T-cell (primary cell): ENCODE measurements at regions not wholly inside any gene's neighbourhood (a gene's known extent, or its start where the extent isn't known, plus 50 kb on each side); places are given as distances from the start of the nearest gene placed in this dataset.

Experiments used
- ATAC-seq, 4 experiments: fragments of 200-7000 bp in 3 of 4; fragments of 150-1000 bp in 1 of 4; cut with Tn5 transposase; replicated peaks in 1 of 4; 1 replicate in 3 of 4; 2 replicates in 1 of 4; pipeline ENCODE4 v1.10.0; 2021; ENCODE audit warnings: moderate library complexity in 3 of 4, mild to moderate bottlenecking in 2 of 4, moderate number of reproducible peaks in 1 of 4
- CTCF ChIA-PET, 2 donors: fragments of 300-600 bp; sonication (Branson Sonifier 250); formaldehyde crosslinking; loops; one replicate each; lab custom pipeline; 2022; ENCODE audit warnings: antibody characterized with exemption in 2 of 2; lab: Charles Lee
- POLR2A ChIA-PET, 2 donors: fragments of 300-600 bp; sonication (Branson Sonifier 250); formaldehyde crosslinking; loops; one replicate each; lab custom pipeline; 2022; ENCODE audit warnings: antibody characterized with exemption in 2 of 2; lab: Charles Lee
- DNase-seq, 35 experiments: peaks; one replicate each; pipeline versions ENCODE4 v3.0.0 to v3.0.0-alpha.2; 2013 to 2023
- H3K27ac ChIP-seq: one replicate; pipeline ENCODE4 v1.5.1; 2013; ENCODE audit warnings: low read length
- H3K27me3 ChIP-seq, 2 experiments: replicated peaks in 1 of 2; 1 replicate in 1 of 2; 2 replicates in 1 of 2; pipeline versions ENCODE4 v1.6.1 to v1.7.0; 2013; ENCODE audit warnings: low read length in 1 of 2, mixed read lengths in 1 of 2; ENCODE audit not compliant: control insufficient read depth in 2 of 2, insufficient read depth in 2 of 2; ENCODE audit errors: extremely low read depth in 1 of 2
- H3K36me3 ChIP-seq, 2 donors: 1 replicate in 1 of 2; 2 replicates in 1 of 2; pipeline versions ENCODE4 v1.6.1 to v1.7.0; 2013; ENCODE audit warnings: low read length in 1 of 2; ENCODE audit not compliant: control insufficient read depth in 2 of 2, insufficient read depth in 1 of 2; ENCODE audit errors: extremely low read depth in 1 of 2
- H3K4me1 ChIP-seq, 2 experiments: 1 replicate in 1 of 2; 2 replicates in 1 of 2; pipeline versions ENCODE4 v1.6.1 to v1.7.0; 2013; ENCODE audit warnings: low read length in 2 of 2, mixed read lengths in 1 of 2; ENCODE audit not compliant: insufficient read depth in 2 of 2, control insufficient read depth in 1 of 2; ENCODE audit errors: extremely low read depth in 1 of 2
- H3K4me3 ChIP-seq, 2 donors: 1 replicate in 1 of 2; 2 replicates in 1 of 2; pipeline versions ENCODE4 v1.5.1 to v1.7.0; 2013; ENCODE audit warnings: mild to moderate bottlenecking in 2 of 2, low read length in 1 of 2, moderate library complexity in 1 of 2; ENCODE audit not compliant: control insufficient read depth in 1 of 2; ENCODE audit errors: extremely low read depth in 1 of 2
- H3K9me3 ChIP-seq: 2 replicates; pipeline ENCODE4 v1.7.0; 2013
- H3K27ac Mint-ChIP-seq, 2 donors: one replicate each; pipeline ENCODE4 v1.8.0; 2020 to 2021; ENCODE audit warnings: mild to moderate bottlenecking in 2 of 2, mixed read lengths in 2 of 2
- H3K27me3 Mint-ChIP-seq, 2 donors: one replicate each; pipeline ENCODE4 v1.8.0; 2021 to 2022; ENCODE audit warnings: mixed read lengths in 2 of 2
- H3K36me3 Mint-ChIP-seq: one replicate; pipeline ENCODE4 v1.8.0; 2021; ENCODE audit warnings: mixed read lengths
- H3K4me1 Mint-ChIP-seq, 3 donors: one replicate each; pipeline ENCODE4 v1.8.0; 2020 to 2022; ENCODE audit warnings: mixed read lengths in 3 of 3, mild to moderate bottlenecking in 1 of 3
- H3K4me3 Mint-ChIP-seq, 3 donors: one replicate each; pipeline ENCODE4 v1.8.0; 2020 to 2022; ENCODE audit warnings: mild to moderate bottlenecking in 3 of 3, mixed read lengths in 3 of 3, moderate library complexity in 3 of 3
- H3K9me3 Mint-ChIP-seq, 3 donors: one replicate each; pipeline ENCODE4 v1.8.0; 2020 to 2022; ENCODE audit warnings: mixed read lengths in 3 of 3
- WGBS: methylation state at CpG from one replicate; pipeline ENCODE4 v1.1.5; 2013; ENCODE audit warnings: missing lambda C conversion rate; ENCODE audit not compliant: insufficient coverage; 5-methylcytosine and 5-hydroxymethylcytosine counted together

GRCh38 chr6:22349051-22349450 lies 52.2 kb upstream of the PRL start:
- H3K36me3 Mint-ChIP-seq = no peaks in the 10 kb centered on the region
- H3K4me3 Mint-ChIP-seq = no peak overlapping the region
- no peaks in the 10 kb centered on the region for H3K4me1 ChIP-seq
- no peak overlapping the region for H3K4me3 ChIP-seq
- CTCF ChIA-PET = no interaction called here
- H3K27ac ChIP-seq = no peak overlapping the region
- POLR2A ChIA-PET = no interaction called here
- H3K36me3 ChIP-seq = no peaks in the 10 kb centered on the region
- ATAC-seq = no peak
- H3K27me3 ChIP-seq = no peaks in the 10 kb centered on the region
- H3K9me3 ChIP-seq = no peaks in the 10 kb centered on the region
- WGBS = 79% methylated on average over 11 of the region's 13 CpGs
- no peaks in the 10 kb centered on the region for H3K4me1 Mint-ChIP-seq
- H3K27me3 Mint-ChIP-seq = no peaks in the 10 kb centered on the region
- H3K9me3 Mint-ChIP-seq = peaks cover 0 to 5% (median 4%) of the 10 kb centered on the region in 3 donors
- H3K27ac Mint-ChIP-seq = no peak overlapping the region
- no peak for DNase-seq

- Mint-ChIP-seq H3K27ac (no peak overlapping the region), H3K4me1 (no peaks in the 10 kb centered on the region), H3K4me3 (no peak overlapping the region), H3K36me3 (no peaks in the 10 kb centered on the region), H3K9me3 (peaks cover 0 to 5% (median 4%) of the 10 kb centered on the region in 3 donors), H3K27me3 (no peaks in the 10 kb centered on the region)
- ChIA-PET CTCF (no interaction called here), POLR2A (no interaction called here)
- H3K9me3 ChIP-seq = no peaks in the 10 kb centered on the region
- ATAC-seq (no peak), DNase-seq (no peak)
- H3K36me3 ChIP-seq = no peaks in the 10 kb centered on the region
- no peaks in the 10 kb centered on the region for H3K27me3 ChIP-seq
- H3K27ac ChIP-seq = no peak overlapping the region
- no peaks in the 10 kb centered on the region for H3K4me1 ChIP-seq
- no peak overlapping the region for H3K4me3 ChIP-seq
Measured at GRCh38 chr6:22349528-22349927, 52.7 kb upstream of the PRL start.

GRCh38 chr6:22350109-22350508 lies 53.3 kb upstream of the PRL start:
- H3K9me3 ChIP-seq = no peaks in the 10 kb centered on the region
- H3K4me1 Mint-ChIP-seq = no peaks in the 10 kb centered on the region
- ChIA-PET POLR2A (no interaction called here), CTCF (interaction anchor here in 1 of 2 donors (0.6 kb wide), 1 partner anchor 30 kb away, joined by 4 read pairs; no protein-coding TSS in a partner anchor)
- peaks cover 0 to 5% (median 0%) of the 10 kb centered on the region in 3 donors for H3K9me3 Mint-ChIP-seq
- no peak for ATAC-seq
- no peak overlapping the region for H3K27ac Mint-ChIP-seq
- no peaks in the 10 kb centered on the region for H3K27me3 ChIP-seq
- no peaks in the 10 kb centered on the region for H3K27me3 Mint-ChIP-seq
- no peak for DNase-seq
- no peak overlapping the region for H3K27ac ChIP-seq
- no peak overlapping the region for H3K4me3 ChIP-seq
- H3K4me1 ChIP-seq = no peaks in the 10 kb centered on the region
- no peak overlapping the region for H3K4me3 Mint-ChIP-seq
- H3K36me3 Mint-ChIP-seq = no peaks in the 10 kb centered on the region
- no CpG with 5 or more reads among the region's 1 CpG for WGBS
- H3K36me3 ChIP-seq = no peaks in the 10 kb centered on the region

GRCh38 chr6:22353101-22353500 lies 56.3 kb upstream of the PRL start:
- Histone ChIP-seq H3K9me3 (no peaks in the 10 kb centered on the region), H3K27me3 (no peaks in the 10 kb centered on the region), H3K4me3 (no peak overlapping the region), H3K27ac (no peak overlapping the region), H3K36me3 (no peaks in the 10 kb centered on the region), H3K4me1 (no peaks in the 10 kb centered on the region)
- no peak overlapping the region for H3K4me3 Mint-ChIP-seq
- no peaks in the 10 kb centered on the region for H3K27me3 Mint-ChIP-seq
- no CpG with 5 or more reads among the region's 2 CpGs for WGBS
- H3K4me1 Mint-ChIP-seq = no peaks in the 10 kb centered on the region
- peaks cover 0 to 5% (median 0%) of the 10 kb centered on the region in 3 donors for H3K9me3 Mint-ChIP-seq
- DNase-seq (no peak), ATAC-seq (no peak)
- POLR2A ChIA-PET = no interaction called here
- CTCF ChIA-PET = no interaction called here
- no peaks in the 10 kb centered on the region for H3K36me3 Mint-ChIP-seq
- H3K27ac Mint-ChIP-seq = no peak overlapping the region

- Mint-ChIP-seq H3K4me1 (no peaks in the 10 kb centered on the region), H3K9me3 (peaks cover 0 to 3% (median 0%) of the 10 kb centered on the region in 3 donors), H3K4me3 (no peak overlapping the region), H3K27me3 (peaks cover 0 to 4% of the 10 kb centered on the region in 2 donors), H3K27ac (no peak overlapping the region), H3K36me3 (no peaks in the 10 kb centered on the region)
- no peaks in the 10 kb centered on the region for H3K4me1 ChIP-seq
- no peaks in the 10 kb centered on the region for H3K9me3 ChIP-seq
- DNase-seq = no peak
- 70% methylated on average over 20 of the region's 28 CpGs for WGBS
- no peak for ATAC-seq
- no peak overlapping the region for H3K27ac ChIP-seq
- no peak overlapping the region for H3K4me3 ChIP-seq
- ChIA-PET POLR2A (no interaction called here), CTCF (no interaction called here)
- no peaks in the 10 kb centered on the region for H3K36me3 ChIP-seq
- H3K27me3 ChIP-seq = no peaks in the 10 kb centered on the region
Measured at GRCh38 chr6:22356362-22356940, 59.6 kb upstream of the PRL start.

GRCh38 chr6:22357724-22358189 lies 60.9 kb upstream of the PRL start:
- CTCF ChIA-PET = interaction anchor here in 1 of 2 donors (0.6 kb wide), 1 partner anchor 11 kb away, joined by 3 read pairs; no protein-coding TSS in a partner anchor
- H3K27me3 Mint-ChIP-seq = peaks cover 0 to 4% of the 10 kb centered on the region in 2 donors

GRCh38 chr6:22361576-22361975 lies 64.7 kb upstream of the PRL start:
- H3K27ac ChIP-seq = no peak overlapping the region
- POLR2A ChIA-PET = no interaction called here
- no peaks in the 10 kb centered on the region for H3K4me1 Mint-ChIP-seq
- H3K36me3 Mint-ChIP-seq = no peaks in the 10 kb centered on the region
- H3K27ac Mint-ChIP-seq = no peak overlapping the region
- H3K27me3 Mint-ChIP-seq = peaks cover 0 to 4% of the 10 kb centered on the region in 2 donors
- H3K27me3 ChIP-seq = no peaks in the 10 kb centered on the region
- peaks cover 0 to 5% (median 4%) of the 10 kb centered on the region in 3 donors for H3K9me3 Mint-ChIP-seq
- H3K9me3 ChIP-seq = no peaks in the 10 kb centered on the region
- H3K4me3 ChIP-seq = no peak overlapping the region
- no peaks in the 10 kb centered on the region for H3K36me3 ChIP-seq
- no peak overlapping the region for H3K4me3 Mint-ChIP-seq
- no peaks in the 10 kb centered on the region for H3K4me1 ChIP-seq
- CTCF ChIA-PET = no interaction called here
- ATAC-seq = no peak
- no peak for DNase-seq
- 86% methylated on average over 4 of the region's 5 CpGs for WGBS

More at GRCh38 chr6:22357724-22358189, 60.9 kb upstream of the PRL start:
- no peaks in the 10 kb centered on the region for H3K36me3 Mint-ChIP-seq
- H3K9me3 Mint-ChIP-seq = peaks cover 0 to 5% (median 0%) of the 10 kb centered on the region in 3 donors
- no peak for ATAC-seq
- Histone ChIP-seq H3K27ac (no peak overlapping the region), H3K27me3 (no peaks in the 10 kb centered on the region), H3K4me3 (no peak overlapping the region), H3K9me3 (no peaks in the 10 kb centered on the region), H3K4me1 (no peaks in the 10 kb centered on the region), H3K36me3 (no peaks in the 10 kb centered on the region)
- DNase-seq = no peak
- no peak overlapping the region for H3K27ac Mint-ChIP-seq
- no peak overlapping the region for H3K4me3 Mint-ChIP-seq
- H3K4me1 Mint-ChIP-seq = no peaks in the 10 kb centered on the region
- POLR2A ChIA-PET = no interaction called here
